HG02938 (cell line): ENCODE measurements at regions not wholly inside any gene's neighbourhood (a gene's known extent, or its start where the extent isn't known, plus 50 kb on each side); places are given as distances from the start of the nearest gene placed in this dataset.
A peak's percentile ranks its signal among the peaks of the same experiment; 100 is the strongest.
"Not testable (repeated sequence)": the region's sequence is repeated elsewhere in the genome, so short reads cannot be mapped to it uniquely, and the experiment has no call there.

Experiments used
- ATAC-seq: cut with Tn5 transposase; IDR thresholded peaks from one replicate; pipeline ENCODE4 v1.9.1; 2021; ENCODE audit warnings: mild to moderate bottlenecking, moderate library complexity; ENCODE audit not compliant: unreplicated experiment

DNA sequence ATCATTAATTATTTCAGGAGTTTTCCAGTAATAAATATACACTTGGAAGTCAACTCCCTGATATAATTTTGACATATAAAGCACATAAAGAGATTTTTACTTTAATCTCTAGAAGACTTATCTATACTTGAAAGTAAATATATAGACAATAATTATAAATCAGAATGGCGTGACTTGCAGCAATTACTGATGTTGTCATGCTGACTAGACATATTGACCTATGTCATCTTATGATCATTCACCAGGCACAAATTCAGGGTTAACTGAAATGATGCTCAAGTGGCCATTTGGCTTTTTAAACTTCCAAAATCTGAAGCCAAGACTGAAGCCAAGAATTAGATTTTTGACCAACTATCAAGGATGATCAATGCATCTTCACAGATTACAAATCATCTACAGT lies 192.2 kb downstream of the MCHR2 start:
- ATAC-seq = no peak

DNA sequence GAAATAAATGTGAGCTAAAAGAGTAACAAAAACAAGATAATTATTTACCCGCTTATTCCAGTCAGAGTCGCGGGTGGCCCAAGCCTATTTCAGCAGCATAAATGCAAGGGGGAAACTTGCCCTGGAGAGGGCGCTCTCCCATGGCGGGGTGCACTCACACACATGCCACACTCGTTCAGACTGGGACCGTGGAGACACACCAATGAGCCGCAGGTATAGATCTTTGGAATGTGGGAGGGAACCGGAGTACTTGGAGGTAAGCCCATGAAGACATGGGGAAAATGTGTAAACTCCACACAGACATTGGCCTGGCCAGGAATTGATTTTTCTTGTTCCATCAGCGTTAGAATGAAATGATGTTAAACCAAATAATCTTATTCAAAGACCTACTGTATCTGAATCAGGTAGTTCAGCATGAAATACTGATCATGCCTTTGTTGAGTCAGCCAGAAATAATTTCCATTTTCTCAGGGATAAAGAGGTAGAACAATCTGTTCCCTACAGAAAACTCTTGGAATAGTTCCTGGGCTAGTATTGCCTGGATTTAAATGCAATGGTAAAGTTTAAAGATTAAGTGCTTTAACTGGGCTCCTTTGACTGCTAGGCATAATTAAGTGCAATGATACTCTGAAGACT lies 191.5 kb downstream of the MCHR2 start:
- no peak for ATAC-seq

DNA sequence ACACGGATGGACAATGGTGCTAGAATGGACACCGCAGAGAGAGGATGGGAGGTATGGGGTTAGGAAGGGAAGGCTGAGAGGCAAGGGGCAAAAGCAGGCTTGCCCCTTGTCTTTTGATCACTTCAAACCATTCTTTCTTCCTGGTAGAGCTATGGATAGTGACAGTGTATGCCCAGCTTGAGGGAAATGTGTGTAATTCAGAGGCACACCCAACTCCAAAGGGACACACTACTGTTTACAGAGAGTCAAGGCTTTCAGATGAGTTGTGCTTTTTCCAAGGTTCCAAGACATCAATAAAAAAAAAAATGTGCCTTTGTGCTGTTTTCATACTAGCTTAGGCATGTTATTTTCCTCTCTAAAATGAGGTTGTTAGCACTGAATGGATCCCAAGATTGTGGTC lies 185.0 kb downstream of the MCHR2 start:
- ATAC-seq = no peak

DNA sequence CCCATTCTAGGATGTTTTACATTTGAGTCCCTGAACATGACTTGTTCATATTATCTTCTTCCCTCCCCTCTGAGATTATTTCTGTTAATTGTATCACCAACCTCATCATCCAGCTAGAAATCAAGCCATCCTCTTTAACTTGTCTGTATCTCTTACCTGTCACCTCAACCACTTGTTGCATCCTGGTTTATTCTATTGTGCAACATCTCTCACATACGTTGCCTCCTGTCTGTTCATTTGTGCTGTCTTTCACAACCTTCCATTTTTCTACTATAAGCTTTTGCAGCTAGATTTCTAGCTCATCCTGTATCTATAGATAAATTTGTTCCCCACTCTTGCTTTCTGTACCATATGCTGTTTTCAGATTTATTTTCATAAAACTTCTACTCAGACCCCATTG lies 183.7 kb downstream of the MCHR2 start:
- no peak for ATAC-seq

DNA sequence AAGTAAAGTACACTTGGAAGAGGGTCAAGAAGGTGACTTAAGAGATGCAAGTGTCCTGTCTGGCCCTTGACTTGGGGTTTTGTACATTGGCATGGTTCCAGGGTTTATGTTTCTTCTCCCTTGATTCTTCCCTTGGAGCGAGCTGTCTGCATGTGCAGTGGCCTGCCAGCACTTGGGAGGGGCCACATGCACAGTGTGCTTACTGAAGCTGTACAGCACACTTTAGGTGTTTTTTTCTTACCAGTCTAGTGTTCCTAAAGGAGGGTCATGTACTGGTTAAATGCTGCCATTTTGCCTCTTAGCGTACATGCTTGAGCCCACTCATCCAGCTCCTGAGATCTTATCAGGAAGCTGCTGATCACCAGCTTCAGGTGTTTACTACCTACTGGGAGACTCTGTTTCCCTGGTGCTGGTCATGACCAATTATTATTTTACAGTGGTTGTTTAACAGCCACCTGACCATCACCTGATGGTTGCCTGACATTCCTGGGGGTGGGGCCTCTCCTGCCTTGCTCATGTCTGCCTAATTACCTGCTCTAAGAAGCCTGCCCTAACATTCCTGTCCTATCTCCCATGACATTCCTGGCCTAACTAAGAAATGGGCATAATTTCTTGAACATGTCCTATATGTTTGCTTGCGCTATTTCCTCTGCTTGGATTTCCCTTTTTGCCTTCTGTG lies 182.9 kb downstream of the MCHR2 start:
- ATAC-seq = no peak

DNA sequence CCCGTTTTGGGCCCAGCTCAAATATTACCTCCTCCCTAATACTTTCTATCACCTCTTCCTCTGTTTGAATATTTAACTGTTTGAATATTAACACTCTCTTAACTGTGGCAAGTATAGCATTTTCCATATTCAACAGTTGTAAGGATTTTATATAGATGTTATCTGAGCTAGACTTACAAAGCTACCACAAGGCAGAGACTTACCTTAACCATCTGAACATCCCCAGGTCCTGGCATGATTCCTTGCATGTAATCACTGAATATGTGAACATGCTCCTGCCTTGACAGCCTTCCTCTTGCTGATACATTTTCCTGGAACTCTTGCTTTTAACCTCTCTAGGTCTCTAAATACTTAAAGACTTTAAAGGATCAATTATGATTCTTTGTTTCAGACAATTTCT lies 182.4 kb downstream of the MCHR2 start:
- no peak for ATAC-seq

DNA sequence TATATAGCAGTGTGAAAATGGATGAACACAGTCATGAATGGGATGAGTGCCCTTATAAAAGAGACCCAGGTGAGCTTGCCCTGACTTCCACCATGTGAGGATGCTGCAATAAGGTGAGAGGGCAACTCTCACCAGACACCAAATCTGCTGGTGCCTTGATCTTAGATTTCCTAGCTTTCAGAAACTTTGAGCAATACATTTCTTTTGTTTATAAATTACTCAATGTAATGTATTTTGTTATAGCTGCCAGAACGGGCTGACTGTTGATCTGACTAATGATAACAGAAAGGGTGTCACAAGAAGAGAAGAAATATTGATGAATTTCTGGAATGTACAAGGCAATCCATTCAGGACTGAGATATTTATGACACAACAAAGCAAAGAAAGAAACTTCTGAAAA lies 180.5 kb downstream of the MCHR2 start:
- no peak for ATAC-seq

DNA sequence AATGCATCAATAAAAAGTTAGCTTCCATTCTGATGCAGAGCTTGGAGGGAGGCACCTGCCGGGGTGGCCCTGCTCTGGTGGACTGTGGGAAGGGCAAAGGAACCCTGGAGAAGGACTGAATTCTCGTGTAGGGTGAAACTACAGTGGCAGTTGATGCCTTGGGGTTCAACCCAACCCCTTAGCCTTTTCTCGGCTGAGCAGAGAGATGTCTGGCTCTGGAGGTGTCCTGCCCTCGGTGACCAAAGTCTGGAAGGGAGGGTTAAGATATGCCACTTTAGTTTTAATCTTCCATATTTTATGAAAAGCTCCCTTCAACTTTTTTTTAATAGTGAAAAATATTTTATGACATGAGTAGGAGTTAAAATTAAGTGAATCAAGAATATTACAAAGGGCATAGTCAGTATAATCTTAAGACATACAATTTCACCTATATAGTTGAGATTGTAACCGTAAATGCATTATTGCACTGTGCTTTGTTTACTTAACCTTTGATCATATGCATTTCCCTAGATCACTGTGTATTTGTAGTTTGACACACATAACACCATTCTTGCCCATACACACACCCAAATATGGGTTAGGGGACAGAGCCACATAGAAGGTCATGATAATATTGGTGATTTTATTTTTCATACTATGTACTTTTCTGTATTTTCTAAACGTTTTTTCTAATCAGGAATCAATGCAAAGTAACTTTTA lies 179.6 kb downstream of the MCHR2 start:
- ATAC-seq = no peak

DNA sequence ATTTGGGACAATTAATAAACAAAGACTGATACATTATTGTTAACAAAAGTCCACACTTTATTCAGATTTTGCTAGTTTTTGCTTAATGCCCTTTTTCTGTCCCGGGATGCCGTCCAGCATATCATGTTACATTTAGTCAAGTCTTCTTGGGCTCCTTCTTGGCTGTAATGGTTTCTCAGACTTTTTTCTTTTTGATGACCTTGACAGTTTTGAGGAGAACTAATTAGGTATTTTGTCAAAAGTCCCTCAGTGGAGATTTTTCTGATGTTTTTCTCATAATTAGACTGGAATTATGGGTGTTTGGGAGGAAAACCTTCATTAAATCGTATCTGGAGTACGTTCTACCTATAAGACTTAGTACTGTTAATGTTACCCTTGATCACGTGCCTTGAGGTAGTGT lies 177.2 kb downstream of the MCHR2 start:
- ATAC-seq = no peak

DNA sequence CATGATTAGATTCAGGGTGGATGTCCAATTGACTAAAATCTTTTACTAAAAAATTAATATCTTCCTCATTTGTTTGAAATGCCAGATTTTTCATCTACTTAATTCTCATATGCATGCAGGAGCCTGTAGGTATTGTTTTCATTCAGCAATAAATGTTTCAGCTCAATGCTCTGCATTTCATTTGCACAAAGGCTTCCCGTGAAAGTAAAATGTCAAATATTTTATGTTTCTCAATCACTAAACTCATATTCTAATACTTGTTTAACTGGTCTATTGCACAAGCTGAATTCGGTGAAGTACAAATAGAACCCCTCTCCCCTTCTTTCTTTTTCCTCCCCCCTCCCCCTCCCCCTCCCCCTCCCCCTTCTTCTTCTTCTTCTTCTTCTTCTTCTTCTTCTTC lies 175.9 kb downstream of the MCHR2 start:
- ATAC-seq = no peak

DNA sequence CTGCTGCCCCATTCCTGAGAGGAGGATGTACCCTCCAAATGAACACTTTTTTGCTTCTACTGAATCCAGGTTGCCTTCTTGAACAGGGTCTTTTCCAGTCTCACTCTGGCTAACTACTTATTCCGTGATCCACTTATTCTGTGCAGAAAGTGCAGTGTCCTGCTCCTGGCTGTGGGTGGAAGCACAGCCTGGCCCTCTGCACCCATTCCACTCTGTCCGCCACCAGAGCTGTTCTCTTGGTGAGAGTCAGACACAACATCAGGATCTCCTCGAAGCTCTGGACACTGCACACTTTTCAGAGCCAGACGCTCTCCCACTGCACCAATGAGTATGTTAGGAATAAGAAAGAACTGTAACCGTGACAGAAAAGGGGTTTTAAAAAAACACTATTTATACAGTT lies 174.2 kb downstream of the MCHR2 start:
- no peak for ATAC-seq

DNA sequence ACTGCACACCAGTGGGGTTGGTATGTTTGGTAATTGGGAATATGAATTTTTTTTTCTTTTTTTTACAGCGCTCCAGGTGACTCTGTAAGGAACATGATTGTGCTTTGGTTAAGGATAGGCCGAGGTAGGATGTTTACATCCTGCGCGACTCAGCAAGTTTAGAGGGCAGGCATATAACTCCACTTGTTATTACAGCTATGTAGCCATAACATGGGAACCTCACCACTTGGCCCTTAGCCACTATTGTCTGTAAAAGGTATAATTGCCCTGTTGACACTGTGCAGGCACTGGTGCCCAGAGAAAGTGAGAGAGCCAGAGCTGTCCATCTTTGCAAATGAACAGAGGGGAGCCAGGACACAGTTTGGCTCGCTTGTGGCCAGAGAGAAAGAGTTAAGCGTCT lies 172.9 kb downstream of the MCHR2 start:
- ATAC-seq = no peak

DNA sequence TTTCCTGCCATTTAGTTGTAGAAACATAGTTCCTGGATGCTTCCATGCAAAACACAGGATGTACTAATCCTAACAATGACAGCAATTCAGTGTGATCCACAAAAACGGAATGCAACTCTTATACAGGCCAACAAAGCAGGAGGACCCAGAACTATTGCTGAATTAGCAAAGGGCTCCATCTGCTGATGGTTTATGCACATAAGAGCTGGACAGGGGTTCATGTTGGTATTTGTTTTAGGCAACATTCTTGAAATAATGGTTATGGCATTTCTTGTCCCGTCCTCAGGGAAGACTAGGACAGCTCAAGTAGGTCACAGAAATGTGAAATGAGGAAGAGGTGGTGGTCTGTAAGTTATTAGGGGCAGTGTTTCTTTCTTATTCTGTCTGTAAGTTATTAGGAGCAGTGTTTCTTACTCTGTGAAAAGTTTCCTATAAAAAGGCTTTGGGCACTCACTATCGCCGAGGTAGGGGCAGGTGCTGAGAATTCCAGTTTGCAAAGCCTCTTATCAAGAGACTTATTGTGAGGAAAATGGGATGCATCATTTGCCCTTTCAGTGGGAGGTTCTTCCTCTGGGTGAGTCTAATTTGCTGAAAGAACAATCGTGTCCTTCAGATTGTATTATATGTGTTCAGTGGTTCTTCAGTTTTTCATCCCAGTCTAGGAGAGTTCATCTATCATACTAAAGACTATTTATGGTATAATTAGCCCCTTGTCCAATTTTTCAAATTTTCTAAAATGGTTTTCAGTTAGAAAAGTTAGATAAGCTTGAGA lies 171.1 kb downstream of the MCHR2 start:
- ATAC-seq = peak; percentile 78

DNA sequence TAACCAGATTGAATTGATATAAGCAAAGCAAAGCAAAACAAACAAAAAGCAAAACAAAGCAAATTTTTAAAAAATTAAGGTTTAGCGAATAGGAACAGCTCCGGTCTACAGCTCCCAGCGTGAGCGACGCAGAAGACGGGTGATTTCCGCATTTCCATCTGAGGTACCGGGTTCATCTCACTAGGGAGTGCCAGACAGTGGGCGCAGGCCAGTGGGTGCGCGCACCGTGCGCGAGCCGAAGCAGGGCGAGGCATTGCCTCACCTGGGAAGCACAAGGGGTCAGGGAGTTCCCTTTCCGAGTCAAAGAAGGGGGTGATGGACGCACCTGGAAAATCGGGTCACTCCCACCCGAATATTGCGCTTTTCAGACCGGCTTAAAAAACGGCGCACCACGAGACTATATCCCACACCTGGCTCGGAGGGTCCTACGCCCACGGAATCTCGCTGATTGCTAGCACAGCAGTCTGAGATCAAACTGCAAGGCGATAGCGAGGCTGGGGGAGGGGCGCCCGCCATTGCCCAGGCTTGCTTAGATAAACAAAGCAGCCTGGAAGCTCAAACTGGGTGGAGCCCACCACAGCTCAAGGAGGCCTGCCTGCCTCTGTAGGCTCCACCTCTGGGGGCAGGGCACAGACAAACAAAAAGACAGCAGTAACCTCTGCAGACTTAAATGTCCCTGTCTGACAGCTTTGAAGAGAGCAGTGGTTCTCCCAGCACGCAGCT lies 170.3 kb downstream of the MCHR2 start:
- not testable (repeated sequence) for ATAC-seq

DNA sequence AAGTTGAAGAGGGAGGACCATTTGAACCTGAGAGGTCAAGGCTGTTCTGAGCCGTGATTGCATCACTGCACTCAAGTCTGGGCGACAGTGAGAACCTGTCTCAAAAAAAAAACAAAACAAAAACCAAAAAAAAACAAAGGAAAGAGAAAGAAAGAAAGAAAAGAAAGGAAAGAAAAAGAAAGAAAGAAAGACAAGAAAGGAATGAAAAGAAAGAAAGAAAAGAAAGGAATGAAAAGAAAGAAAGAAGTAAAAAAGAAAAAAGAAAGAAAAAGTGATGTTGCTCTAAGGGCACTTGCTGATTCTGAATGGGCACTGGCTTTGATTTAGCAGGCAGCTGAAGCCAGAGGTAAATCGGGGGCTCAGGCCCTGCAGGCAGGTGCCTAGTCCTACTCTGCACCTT lies 161.0 kb downstream of the MCHR2 start:
- ATAC-seq = no peak

DNA sequence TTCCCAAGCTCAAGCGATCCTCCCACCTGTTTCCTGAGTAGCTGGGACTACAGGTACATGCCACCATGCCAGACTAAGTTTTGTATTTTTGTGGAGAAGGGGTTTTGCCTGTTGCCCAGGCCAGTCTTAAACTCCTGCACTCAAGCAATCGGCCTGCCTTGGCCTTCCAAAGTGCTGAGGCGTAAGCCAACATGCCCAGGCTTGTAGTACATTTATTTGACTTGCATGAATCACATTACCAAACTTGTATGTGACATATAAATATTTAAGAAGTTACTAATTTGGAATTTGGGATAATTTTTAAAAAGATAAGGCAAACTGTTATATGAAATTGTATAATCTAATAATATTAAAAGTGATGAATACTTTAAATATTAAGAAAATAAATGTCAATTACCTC lies 157.6 kb downstream of the MCHR2 start:
- no peak for ATAC-seq

DNA sequence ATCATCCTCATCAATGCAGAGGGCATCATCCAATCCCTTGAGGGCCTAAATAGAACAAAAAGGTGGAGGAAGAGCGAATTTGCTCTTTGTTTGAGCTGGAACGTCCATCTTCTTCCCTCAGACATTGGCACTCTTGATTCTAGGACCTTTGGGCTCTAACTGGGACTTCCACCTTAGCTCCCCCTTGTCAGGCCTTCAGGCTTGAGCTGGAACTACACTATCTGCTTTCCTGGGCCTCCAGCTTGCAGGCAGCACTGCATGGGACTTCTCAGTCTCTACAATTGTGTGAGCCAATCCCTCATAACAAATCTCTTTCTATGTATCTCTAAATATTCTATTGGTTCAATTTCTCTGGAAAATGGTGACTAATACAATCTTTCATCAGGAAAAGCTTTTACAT lies 155.4 kb downstream of the MCHR2 start:
- ATAC-seq = no peak

DNA sequence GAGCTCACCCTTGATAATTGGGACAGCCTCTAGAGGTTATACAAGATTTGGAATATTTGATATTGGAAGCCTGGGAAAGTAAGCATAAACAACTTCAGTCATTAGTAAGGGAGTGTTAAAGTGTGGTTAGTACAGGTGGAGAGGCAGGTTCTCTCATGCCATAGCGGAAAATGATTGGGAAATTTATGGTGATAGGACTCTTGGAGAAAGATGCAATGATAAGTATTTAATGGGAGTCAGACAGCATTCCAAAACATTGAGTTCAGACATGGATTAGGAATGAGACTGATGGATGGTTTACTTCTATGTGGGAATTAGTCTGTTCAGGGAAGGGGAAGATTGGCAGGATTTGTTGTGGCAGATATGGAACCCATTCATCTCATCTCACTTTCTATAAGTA lies 152.7 kb downstream of the MCHR2 start:
- ATAC-seq = no peak

DNA sequence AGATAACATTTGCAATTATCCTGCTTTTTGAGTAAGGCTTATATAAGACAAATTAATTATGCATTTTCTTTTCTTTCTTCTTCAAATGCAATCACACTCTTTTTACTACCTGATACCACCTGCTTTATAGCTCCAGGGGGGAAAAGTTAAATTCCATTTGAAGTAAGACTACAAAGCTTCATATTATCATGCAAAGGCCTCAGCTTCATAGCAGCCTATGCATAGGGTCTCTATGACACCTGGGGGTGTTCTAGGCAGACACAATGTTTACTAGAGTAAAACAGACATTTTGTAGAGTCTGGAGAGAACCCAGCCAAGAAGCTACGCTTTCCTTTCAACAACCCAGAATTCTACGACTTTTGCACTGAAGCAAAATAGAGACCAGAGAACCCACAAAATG lies 148.0 kb downstream of the MCHR2 start:
- no peak for ATAC-seq

DNA sequence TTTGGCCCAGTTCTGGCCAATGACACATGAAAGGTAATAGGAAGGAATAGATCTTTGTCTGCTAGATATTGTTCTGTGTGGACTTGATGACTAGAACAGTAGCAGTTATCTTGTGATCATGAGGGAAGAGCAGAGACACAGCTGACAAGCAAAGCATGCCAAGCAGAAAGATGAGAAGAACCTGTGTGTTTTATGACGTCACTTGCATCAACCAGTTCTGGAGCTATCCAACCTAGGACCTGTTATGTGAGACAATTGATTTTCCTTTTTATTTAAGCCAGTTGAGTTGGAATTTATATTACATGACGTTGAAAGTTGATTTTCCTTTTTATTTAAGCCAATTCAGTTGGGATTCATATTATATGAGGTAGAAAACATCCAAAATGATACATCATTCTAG lies 143.2 kb downstream of the MCHR2 start:
- ATAC-seq = no peak

DNA sequence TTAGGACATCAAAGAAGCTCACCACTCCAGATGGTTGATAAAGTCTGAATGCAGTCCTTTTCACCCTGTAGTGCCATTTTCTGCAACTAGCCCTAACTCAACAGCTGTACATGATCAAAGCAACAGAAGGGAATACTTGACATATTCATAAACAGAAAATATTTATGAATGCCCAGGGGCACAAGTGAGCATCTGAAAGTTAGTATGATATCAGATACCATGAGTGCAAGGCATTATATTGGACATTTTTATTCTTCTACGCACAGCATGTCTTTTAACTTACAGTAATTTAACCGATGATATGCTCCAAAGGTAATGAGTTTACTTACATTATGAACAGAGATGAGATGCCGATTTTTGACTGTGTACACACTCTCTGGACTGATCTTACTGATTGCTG lies 142.0 kb downstream of the MCHR2 start:
- ATAC-seq = no peak
